K562 (cell line): ENCODE measurements at regions not wholly inside any gene's neighbourhood (a gene's known extent, or its start where the extent isn't known, plus 50 kb on each side); places are given as distances from the start of the nearest gene placed in this dataset.

ENCODE experiments used
- ATAC-seq: fragments of 200-7000 bp; cut with Tn5 transposase; 3 replicates; pipeline ENCODE4 v1.9.1; 2020; ENCODE audit warnings: moderate library complexity
- BruUV-seq: library from RNA; stranded (reverse); fragments of 400-500 nt; replicated peaks from 2 replicates; lab custom pipeline; 2021; lab: Mats Ljungman, UMichigan
- CTCF ChIA-PET: fragments of 300-600 bp; formaldehyde crosslinking; extraction: SDS; loops from one replicate; lab custom pipeline; 2021; ENCODE audit warnings: low intra/inter-chr PET ratio; lab: Yijun Ruan, JAX
- POLR2A ChIA-PET: fragments of 300-600, 350-650 bp; sonication (Branson Sonifier 250); formaldehyde crosslinking; extraction: SDS; loops from one replicate; lab custom pipeline; 2021; ENCODE audit warnings: antibody characterized with exemption, inconsistent platforms; lab: Yijun Ruan, JAX
- DNase-seq, 4 experiments: peaks; one replicate each; pipeline versions ENCODE4 v3.0.0 to v3.0.0-alpha.2; 2011 to 2018; ENCODE audit warnings: low spot score in 3 of 4, mixed read lengths in 3 of 4; ENCODE audit errors: extremely low read depth in 1 of 4
- FAIRE-seq: peaks from 2 replicates; lab custom pipeline; 2011; peaks lifted over from hg19 to GRCh38; lab: Jason Lieb, UNC
- H2AFZ ChIP-seq: 2 replicates; pipeline ENCODE4 v1.6.0; 2011; ENCODE audit warnings: low read depth, low read length, control low read depth, inconsistent platforms
- H3K27ac ChIP-seq: fragments of 200-600 bp; 3 replicates; pipeline ENCODE4 v1.8.0; 2011; ENCODE audit warnings: low read depth, mild to moderate bottlenecking, control low read depth, inconsistent platforms, low read length, moderate library complexity, mixed read lengths; ENCODE audit errors: extremely low read depth
- H3K27me3 ChIP-seq, 2 experiments: fragments of 300-600 bp in 1 of 2; 2 replicates in 1 of 2; 3 replicates in 1 of 2; pipeline versions ENCODE4 v1.6.0 to v1.8.0; 2011; ENCODE audit warnings: inconsistent platforms in 2 of 2, low read length in 2 of 2, mild to moderate bottlenecking in 1 of 2, mixed read lengths in 1 of 2, moderate library complexity in 1 of 2; ENCODE audit not compliant: control insufficient read depth in 2 of 2, insufficient read depth in 2 of 2
- H3K36me3 ChIP-seq: fragments of 300-600 bp; 3 replicates; pipeline ENCODE4 v1.8.0; 2011; ENCODE audit warnings: mild to moderate bottlenecking, low read length, inconsistent platforms; ENCODE audit not compliant: control insufficient read depth, insufficient read depth
- H3K4me1 ChIP-seq, 2 experiments: fragments of 200-600 bp in 1 of 2; replicated peaks in 1 of 2; 2 replicates in 1 of 2; 3 replicates in 1 of 2; pipeline versions ENCODE4 v1.5.1 to v1.8.0; 2011; ENCODE audit warnings: inconsistent platforms in 2 of 2, low read length in 2 of 2, mild to moderate bottlenecking in 1 of 2, mixed read lengths in 1 of 2, moderate library complexity in 1 of 2; ENCODE audit not compliant: control insufficient read depth in 2 of 2, insufficient read depth in 2 of 2
- H3K4me2 ChIP-seq: 2 replicates; pipeline ENCODE4 v1.6.1; 2011; ENCODE audit warnings: low read length, control low read depth, inconsistent platforms, mixed read lengths; ENCODE audit not compliant: insufficient read depth
- H3K4me3 ChIP-seq: fragments of 200-600 bp; sonication (generic), shearing (Covaris generic); 2 replicates; pipeline ENCODE4 v1.5.1; 2016; ENCODE audit warnings: control low read depth, inconsistent platforms
- H3K79me2 ChIP-seq: fragments of 200-600 bp; 3 replicates; pipeline ENCODE4 v1.8.0; 2011; ENCODE audit warnings: low read length, inconsistent platforms; ENCODE audit not compliant: control insufficient read depth, insufficient read depth
- H3K9ac ChIP-seq, 2 experiments: 2 replicates each; pipeline versions ENCODE4 v1.6.0 to v1.6.1; 2011; ENCODE audit warnings: low read depth in 2 of 2, low read length in 2 of 2, control low read depth in 1 of 2, inconsistent platforms in 1 of 2, mild to moderate bottlenecking in 1 of 2, mixed read lengths in 1 of 2; ENCODE audit not compliant: insufficient read depth in 1 of 2
- H3K9me1 ChIP-seq: one replicate; pipeline ENCODE4 v1.6.0; 2011; ENCODE audit warnings: inconsistent platforms, mild to moderate bottlenecking, low read length, moderate library complexity; ENCODE audit not compliant: control insufficient read depth, insufficient read depth
- H3K9me3 ChIP-seq: replicated peaks from 2 replicates; pipeline ENCODE4 v1.5.1; 2011; ENCODE audit warnings: low read depth, low read length, inconsistent platforms; ENCODE audit not compliant: control insufficient read depth, insufficient read depth
- H4K20me1 ChIP-seq: replicated peaks from 2 replicates; pipeline ENCODE4 v1.6.1; 2011; ENCODE audit warnings: low read length, inconsistent platforms, mixed read lengths; ENCODE audit not compliant: control insufficient read depth, insufficient read depth
- CTBP1 ChIP-seq: fragments of 450-650 bp; IDR thresholded peaks from 2 replicates; pipeline ENCODE4 v1.6.1; 2016; ENCODE audit warnings: borderline replicate concordance
- HIVEP1 ChIP-seq: fragments of 250-450 bp; sonication (Bioruptor Pico); IDR thresholded peaks from 2 replicates; pipeline ENCODE4 v1.4.0; 2020; ENCODE audit warnings: mild to moderate bottlenecking
- HOXB6 ChIP-seq: fragments of 250-450 bp; sonication (Bioruptor Pico); IDR thresholded peaks from 2 replicates; pipeline ENCODE4 v1.5.1; 2022; ENCODE audit warnings: mild to moderate bottlenecking, borderline replicate concordance
- NCOA6 ChIP-seq: fragments of 450-650 bp; IDR thresholded peaks from 2 replicates; pipeline ENCODE4 v1.6.1; 2017; ENCODE audit warnings: mild to moderate bottlenecking
- PCBP1 ChIP-seq: fragments of 200-400 bp; formaldehyde crosslinking; IDR thresholded peaks from 2 replicates; pipeline ENCODE4 v1.6.1; 2018; ENCODE audit warnings: mild to moderate bottlenecking, low read depth, low read length; ENCODE audit not compliant: poor library complexity, severe bottlenecking
- TOE1 ChIP-seq, 2 experiments: fragments of 450-650 bp in 1 of 2; sonication (generic) in 1 of 2; formaldehyde crosslinking in 1 of 2; IDR thresholded peaks; 2 replicates each; pipeline versions ENCODE4 v1.7.1 to v1.8.0; 2016 to 2022; ENCODE audit warnings: borderline replicate concordance in 2 of 2, mild to moderate bottlenecking in 2 of 2, antibody characterized with exemption in 1 of 2, inconsistent platforms in 1 of 2, low read depth in 1 of 2, missing genetic modification reagents in 1 of 2, moderate library complexity in 1 of 2
- ZNF121 ChIP-seq: sonication (generic); formaldehyde crosslinking; conservative IDR thresholded peaks from 2 replicates; pipeline ENCODE4 v1.8.0; 2022; ENCODE audit warnings: missing genetic modification reagents
- ZNF140 ChIP-seq: fragments of 250-450 bp; sonication (Bioruptor Pico); IDR thresholded peaks from 2 replicates; pipeline ENCODE4 v1.8.0; 2021; ENCODE audit warnings: moderate library complexity, mild to moderate bottlenecking, inconsistent platforms
- ZNF165 ChIP-seq: fragments of 250-450 bp; sonication (Bioruptor Pico); IDR thresholded peaks from 2 replicates; pipeline ENCODE4 v1.4.0; 2020; ENCODE audit warnings: borderline replicate concordance
- ZNF224 ChIP-seq: sonication (generic); formaldehyde crosslinking; IDR thresholded peaks from 2 replicates; pipeline ENCODE4 v1.8.0; 2022; ENCODE audit warnings: mild to moderate bottlenecking, missing genetic modification reagents
- WGBS: fragments of 100-300 bp; shearing (Covaris generic); methylation state at CpG from one replicate; pipeline ENCODE4 v1.1.6; 2016; ENCODE audit warnings: low coverage, mixed read lengths; ENCODE audit not compliant: insufficient coverage; ENCODE audit errors: missing lambda C conversion rate; 5-methylcytosine and 5-hydroxymethylcytosine counted together
- in situ Hi-C: fragments of 300-500 bp; cut with MboI; formaldehyde crosslinking; loops from 4 replicates; pipeline ENCODE4 v1.15.0; 2018; ENCODE audit warnings: inconsistent platforms, mixed read lengths
- intact Hi-C: fragments of 100-400 bp; cut with micrococcal nuclease; formaldehyde crosslinking; loops from 2 replicates; pipeline ENCODE4 v1.14.2; 2022
- TF ChIP-seq, protein P1 (sequence below): sonication (generic); formaldehyde crosslinking; IDR thresholded peaks from 2 replicates; pipeline ENCODE4 v1.8.1; 2023; ENCODE audit warnings: mild to moderate bottlenecking, missing genetic modification reagents
- TF ChIP-seq, protein P2 (sequence below): fragments of 250-450 bp; sonication (Bioruptor Pico); IDR thresholded peaks from 2 replicates; pipeline ENCODE4 v1.9.0; 2021; ENCODE audit warnings: mild to moderate bottlenecking, inconsistent platforms

- Histone ChIP-seq H2AFZ (no peak overlapping the region), H3K79me2 (no peaks in the 10 kb centered on the region), H3K36me3 (no peaks in the 10 kb centered on the region), H4K20me1 (no peaks in the 10 kb centered on the region), H3K9ac (no peak overlapping the region), H3K27ac (no peak overlapping the region), H3K9me1 (no peaks in the 10 kb centered on the region), H3K9me3 (no peaks in the 10 kb centered on the region), H3K27me3 (peaks cover 0 to 5% of the 10 kb centered on the region in 2 experiments; a peak in 1 of 5 replicates), H3K4me1 (no peaks in the 10 kb centered on the region)
- DNase-seq (no peak), ATAC-seq (no peak)
- BruUV-seq = no TSS peak
- POLR2A ChIA-PET = interaction anchor here (0.6 kb wide), 1 partner anchor 331 kb away, joined by 3 read pairs; no protein-coding TSS in a partner anchor
- intact Hi-C loops = no loop called here
- CTCF ChIA-PET = no interaction called here
- WGBS = 0% methylated on average over 2 of the region's 2 CpGs
- in situ Hi-C loops = no loop called here
- TF ChIP-seq ZNF121 (no peak), CTBP1 (no peak), NCOA6 (no peak), TOE1 (IDR thresholded peaks at IDR 0.05; ENCODE audit: borderline replicate concordance) (no peak), TOE1 (CRISPR knock-in tag; IDR thresholded peaks at IDR 0.05; ENCODE audit: borderline replicate concordance, low read depth) (no peak)
- TF ChIP-seq, all 486 proteins: peak for 0
- H3K4me2 ChIP-seq = no peak overlapping the region
- no peak for FAIRE-seq
- H3K4me3 ChIP-seq = no peak overlapping the region
Measured at GRCh38 chr17:12600349-12600748, 65.3 kb upstream of the MYOCD start.

DNA sequence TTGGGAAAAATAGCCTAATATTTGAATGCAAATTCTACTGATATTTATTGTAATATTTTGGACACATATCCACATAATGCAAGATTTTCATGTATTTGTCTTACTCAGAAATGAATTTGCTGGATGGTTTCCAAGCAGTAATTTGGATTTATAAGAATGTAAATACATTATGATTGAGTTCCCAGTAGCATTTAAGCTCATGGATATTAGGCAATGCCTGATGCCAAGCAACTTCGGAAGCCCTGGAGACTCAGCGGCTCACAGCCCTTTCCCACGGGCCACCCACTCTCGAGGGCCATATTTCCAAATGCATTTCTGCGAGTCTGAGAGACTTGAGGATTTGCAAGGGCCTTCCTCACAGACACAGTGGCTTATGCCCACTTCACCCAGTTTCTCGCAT is 62.1 kb upstream of the MYOCD start:
- DNase-seq (no peak), ATAC-seq (no peak), FAIRE-seq (no peak)
- TF ChIP-seq PCBP1 (no peak), HIVEP1 (CRISPR knock-in tag) (no peak), ZNF165 (CRISPR knock-in tag) (no peak), ZNF140 (CRISPR knock-in tag) (no peak), HOXB6 (no peak), ZNF224 (no peak)
- TF ChIP-seq, protein P1, sequence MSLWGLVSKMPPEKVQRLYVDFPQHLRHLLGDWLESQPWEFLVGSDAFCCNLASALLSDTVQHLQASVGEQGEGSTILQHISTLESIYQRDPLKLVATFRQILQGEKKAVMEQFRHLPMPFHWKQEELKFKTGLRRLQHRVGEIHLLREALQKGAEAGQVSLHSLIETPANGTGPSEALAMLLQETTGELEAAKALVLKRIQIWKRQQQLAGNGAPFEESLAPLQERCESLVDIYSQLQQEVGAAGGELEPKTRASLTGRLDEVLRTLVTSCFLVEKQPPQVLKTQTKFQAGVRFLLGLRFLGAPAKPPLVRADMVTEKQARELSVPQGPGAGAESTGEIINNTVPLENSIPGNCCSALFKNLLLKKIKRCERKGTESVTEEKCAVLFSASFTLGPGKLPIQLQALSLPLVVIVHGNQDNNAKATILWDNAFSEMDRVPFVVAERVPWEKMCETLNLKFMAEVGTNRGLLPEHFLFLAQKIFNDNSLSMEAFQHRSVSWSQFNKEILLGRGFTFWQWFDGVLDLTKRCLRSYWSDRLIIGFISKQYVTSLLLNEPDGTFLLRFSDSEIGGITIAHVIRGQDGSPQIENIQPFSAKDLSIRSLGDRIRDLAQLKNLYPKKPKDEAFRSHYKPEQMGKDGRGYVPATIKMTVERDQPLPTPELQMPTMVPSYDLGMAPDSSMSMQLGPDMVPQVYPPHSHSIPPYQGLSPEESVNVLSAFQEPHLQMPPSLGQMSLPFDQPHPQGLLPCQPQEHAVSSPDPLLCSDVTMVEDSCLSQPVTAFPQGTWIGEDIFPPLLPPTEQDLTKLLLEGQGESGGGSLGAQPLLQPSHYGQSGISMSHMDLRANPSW (CRISPR knock-in tag) = no peak
- TF ChIP-seq, protein P2, sequence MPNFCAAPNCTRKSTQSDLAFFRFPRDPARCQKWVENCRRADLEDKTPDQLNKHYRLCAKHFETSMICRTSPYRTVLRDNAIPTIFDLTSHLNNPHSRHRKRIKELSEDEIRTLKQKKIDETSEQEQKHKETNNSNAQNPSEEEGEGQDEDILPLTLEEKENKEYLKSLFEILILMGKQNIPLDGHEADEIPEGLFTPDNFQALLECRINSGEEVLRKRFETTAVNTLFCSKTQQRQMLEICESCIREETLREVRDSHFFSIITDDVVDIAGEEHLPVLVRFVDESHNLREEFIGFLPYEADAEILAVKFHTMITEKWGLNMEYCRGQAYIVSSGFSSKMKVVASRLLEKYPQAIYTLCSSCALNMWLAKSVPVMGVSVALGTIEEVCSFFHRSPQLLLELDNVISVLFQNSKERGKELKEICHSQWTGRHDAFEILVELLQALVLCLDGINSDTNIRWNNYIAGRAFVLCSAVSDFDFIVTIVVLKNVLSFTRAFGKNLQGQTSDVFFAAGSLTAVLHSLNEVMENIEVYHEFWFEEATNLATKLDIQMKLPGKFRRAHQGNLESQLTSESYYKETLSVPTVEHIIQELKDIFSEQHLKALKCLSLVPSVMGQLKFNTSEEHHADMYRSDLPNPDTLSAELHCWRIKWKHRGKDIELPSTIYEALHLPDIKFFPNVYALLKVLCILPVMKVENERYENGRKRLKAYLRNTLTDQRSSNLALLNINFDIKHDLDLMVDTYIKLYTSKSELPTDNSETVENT = no peak
- H3K27ac ChIP-seq = no peak overlapping the region
- 2% methylated on average over 6 of the region's 6 CpGs for WGBS
- H3K9me1 ChIP-seq = no peaks in the 10 kb centered on the region
- H3K9ac ChIP-seq = no peak overlapping the region
- no peak overlapping the region for H3K4me3 ChIP-seq
- no peaks in the 10 kb centered on the region for H3K79me2 ChIP-seq
- no TSS peak for BruUV-seq
- H3K4me2 ChIP-seq = no peak overlapping the region
- H4K20me1 ChIP-seq = no peaks in the 10 kb centered on the region
- ChIA-PET CTCF (no interaction called here), POLR2A (no interaction called here)
- intact Hi-C loops (no loop called here), in situ Hi-C loops (no loop called here)
- H3K9me3 ChIP-seq = no peaks in the 10 kb centered on the region
- no peaks in the 10 kb centered on the region for H3K36me3 ChIP-seq
- peaks cover 0 to 5% of the 10 kb centered on the region in 2 experiments; a peak in 1 of 5 replicates for H3K27me3 ChIP-seq
- no peaks in the 10 kb centered on the region for H3K4me1 ChIP-seq
- H2AFZ ChIP-seq = no peak overlapping the region
